Omental fat pad (tissue), 3 donors: ENCODE measurements at regions not wholly inside any gene's neighbourhood (a gene's known extent, or its start where the extent isn't known, plus 50 kb on each side); places are given as distances from the start of the nearest gene placed in this dataset.

Experiments used
- ATAC-seq: fragments of 150-250 bp; one replicate; pipeline ENCODE4 v1.9.1; 2016; ENCODE audit warnings: mild to moderate bottlenecking, moderate library complexity; ENCODE audit not compliant: low FRiP score
- DNase-seq: peaks from one replicate; pipeline ENCODE4 v3.0.0-alpha.2; 2019; ENCODE audit warnings: low spot score
- CTCF ChIP-seq, 3 donors: fragments of 450-650 bp; IDR thresholded peaks; one replicate each; pipeline ENCODE4 v1.5.1; 2016 to 2017; ENCODE audit warnings: antibody characterized with exemption in 3 of 3, mild to moderate bottlenecking in 3 of 3, moderate library complexity in 2 of 3

GRCh38 chr18:60826346-60826745, 453.8 kb upstream of the MC4R start:
- DNase-seq (no peak), ATAC-seq (no peak)
- no peak for TF ChIP-seq CTCF (IDR thresholded peaks at IDR 0.05)

- ATAC-seq = no peak
- no peak for TF ChIP-seq CTCF (IDR thresholded peaks at IDR 0.05)
- DNase-seq = no peak
Observed at GRCh38 chr18:60831971-60832370, 459.4 kb upstream of the MC4R start.

GRCh38 chr18:60838677-60839076, 466.1 kb upstream of the MC4R start:
- TF ChIP-seq CTCF (IDR thresholded peaks at IDR 0.05) = no peak
- no peak for ATAC-seq
- DNase-seq = no peak

- ATAC-seq = no peak
- no peak for DNase-seq
Observed at GRCh38 chr18:60846396-60846795, 473.8 kb upstream of the MC4R start.

GRCh38 chr18:60847517-60847916, 474.9 kb upstream of the MC4R start:
- no peak for ATAC-seq
- DNase-seq = no peak
- TF ChIP-seq CTCF (IDR thresholded peaks at IDR 0.05) = no peak

More at GRCh38 chr18:60846396-60846795, 473.8 kb upstream of the MC4R start:
- TF ChIP-seq CTCF (IDR thresholded peaks at IDR 0.05) = no peak

- DNase-seq = no peak
- no peak for ATAC-seq
- no peak for TF ChIP-seq CTCF (IDR thresholded peaks at IDR 0.05)
Observed at GRCh38 chr18:60861575-60861974, 471.7 kb upstream of the CDH20 start.

GRCh38 chr18:60862988-60863387, 470.2 kb upstream of the CDH20 start:
- no peak for TF ChIP-seq CTCF (IDR thresholded peaks at IDR 0.05)
- DNase-seq = no peak
- ATAC-seq = no peak
